Subcutaneous abdominal adipose tissue (tissue), 5 donors: ENCODE measurements at regions not wholly inside any gene's neighbourhood (a gene's known extent, or its start where the extent isn't known, plus 50 kb on each side); places are given as distances from the start of the nearest gene placed in this dataset.

Source experiments
- H3K27ac ChIP-seq: one replicate; pipeline ENCODE4 v1.7.0; 2013; ENCODE audit warnings: low read depth, mild to moderate bottlenecking, inconsistent platforms, low read length, moderate library complexity
- H3K27me3 ChIP-seq, 5 donors: one replicate each; pipeline ENCODE4 v1.7.0; 2013; ENCODE audit warnings: low read length in 5 of 5, inconsistent platforms in 1 of 5; ENCODE audit not compliant: control insufficient read depth in 5 of 5, insufficient read depth in 4 of 5
- H3K36me3 ChIP-seq, 5 donors: one replicate each; pipeline ENCODE4 v1.7.0; 2013; ENCODE audit warnings: low read length in 5 of 5; ENCODE audit not compliant: control insufficient read depth in 5 of 5, insufficient read depth in 5 of 5
- H3K4me1 ChIP-seq, 5 donors: one replicate each; pipeline ENCODE4 v1.7.0; 2013; ENCODE audit warnings: low read length in 5 of 5, mild to moderate bottlenecking in 3 of 5, moderate library complexity in 1 of 5; ENCODE audit not compliant: control insufficient read depth in 5 of 5, insufficient read depth in 5 of 5
- H3K4me3 ChIP-seq, 5 donors: one replicate each; pipeline ENCODE4 v1.7.0; 2013; ENCODE audit warnings: low read length in 5 of 5, low read depth in 1 of 5
- H3K9ac ChIP-seq, 5 donors: one replicate each; pipeline ENCODE4 v1.7.0; 2013; ENCODE audit warnings: low read length in 5 of 5, mild to moderate bottlenecking in 4 of 5, moderate library complexity in 3 of 5
- H3K9me3 ChIP-seq, 5 donors: one replicate each; pipeline ENCODE4 v1.7.0; 2013; ENCODE audit warnings: low read length in 5 of 5; ENCODE audit not compliant: control insufficient read depth in 5 of 5
- donor health status: healthy.
- donor health status: healthy.
- donor health status: healthy.
- donor health status: healthy.
- donor health status: healthy.

DNA sequence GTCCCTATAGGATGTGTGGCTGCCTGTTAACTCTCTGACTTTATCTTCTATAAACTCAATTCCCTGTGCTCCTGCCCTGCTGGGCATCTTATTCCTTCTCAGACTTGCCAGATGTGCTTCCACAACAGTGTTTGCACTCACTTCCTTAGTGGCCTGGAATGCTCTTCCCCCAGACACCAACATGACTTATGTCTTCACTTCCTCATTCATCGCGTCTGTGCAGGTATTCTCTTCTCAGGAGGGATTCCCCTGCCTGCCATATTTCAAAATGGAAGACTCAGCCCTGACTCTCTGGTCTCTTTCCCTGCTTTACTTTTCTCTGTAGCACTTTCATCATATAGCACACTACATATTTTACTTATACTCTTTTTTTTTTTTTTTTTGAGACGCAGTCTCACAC, 344.0 kb downstream of the CENPC start:
- Histone ChIP-seq H3K27ac (no peak overlapping the region), H3K36me3 (no peaks in the 10 kb centered on the region), H3K9ac (no peak overlapping the region), H3K4me1 (no peaks in the 10 kb centered on the region), H3K27me3 (no peaks in the 10 kb centered on the region), H3K9me3 (no peaks in the 10 kb centered on the region), H3K4me3 (no peak overlapping the region)

DNA sequence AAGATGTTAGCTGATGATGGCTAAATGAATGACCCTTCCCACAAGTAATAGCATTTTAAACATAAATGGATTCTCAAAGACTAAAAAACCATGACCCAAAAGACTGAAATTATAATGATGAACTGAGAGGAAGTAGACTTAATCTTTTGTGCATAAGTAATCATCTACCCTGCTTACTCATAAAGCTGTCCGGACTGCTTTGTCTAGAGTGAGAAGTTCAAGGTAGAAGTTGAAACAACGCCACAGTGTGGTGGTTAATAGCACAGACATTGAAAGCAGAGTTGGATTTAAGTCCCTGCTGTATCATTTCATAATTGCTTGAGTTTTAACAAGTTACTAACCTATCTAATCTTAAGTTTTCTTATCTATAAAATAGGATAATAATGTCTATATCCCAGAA, 346.6 kb downstream of the CENPC start:
- H3K4me1 ChIP-seq, result no peaks in the 10 kb centered on the region
- no peak overlapping the region for H3K27ac ChIP-seq

DNA sequence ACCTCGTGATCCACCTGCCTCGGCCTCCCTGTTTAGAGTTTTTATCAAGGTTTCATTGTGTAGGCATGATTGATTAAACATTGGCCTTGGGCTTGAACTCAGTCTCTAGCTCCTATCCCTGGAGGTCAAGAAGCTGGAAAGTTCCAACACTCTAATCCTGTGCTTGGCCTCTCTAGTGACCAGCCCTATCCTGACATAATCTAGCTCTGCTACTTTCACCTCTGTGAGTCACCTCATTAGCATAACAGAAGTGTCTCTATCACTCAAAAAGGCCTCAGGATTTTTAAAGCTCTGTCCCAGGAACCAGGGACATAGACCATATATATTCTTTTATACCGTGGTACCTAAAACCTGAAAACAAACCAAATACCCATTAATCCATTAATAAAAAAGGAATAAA, 377.5 kb downstream of the CENPC start:
- no peak overlapping the region for H3K9ac ChIP-seq
- no peak overlapping the region for H3K27ac ChIP-seq
- H3K9me3 ChIP-seq, result no peaks in the 10 kb centered on the region
- H3K4me3 ChIP-seq, result no peak overlapping the region
- H3K4me1 ChIP-seq, result no peaks in the 10 kb centered on the region
- no peaks in the 10 kb centered on the region for H3K36me3 ChIP-seq
- no peaks in the 10 kb centered on the region for H3K27me3 ChIP-seq

More for the DNA sequence above, 346.6 kb downstream of the CENPC start:
- Histone ChIP-seq H3K27me3 (no peaks in the 10 kb centered on the region), H3K36me3 (no peaks in the 10 kb centered on the region), H3K9me3 (no peaks in the 10 kb centered on the region), H3K9ac (no peak overlapping the region), H3K4me3 (no peak overlapping the region)

DNA sequence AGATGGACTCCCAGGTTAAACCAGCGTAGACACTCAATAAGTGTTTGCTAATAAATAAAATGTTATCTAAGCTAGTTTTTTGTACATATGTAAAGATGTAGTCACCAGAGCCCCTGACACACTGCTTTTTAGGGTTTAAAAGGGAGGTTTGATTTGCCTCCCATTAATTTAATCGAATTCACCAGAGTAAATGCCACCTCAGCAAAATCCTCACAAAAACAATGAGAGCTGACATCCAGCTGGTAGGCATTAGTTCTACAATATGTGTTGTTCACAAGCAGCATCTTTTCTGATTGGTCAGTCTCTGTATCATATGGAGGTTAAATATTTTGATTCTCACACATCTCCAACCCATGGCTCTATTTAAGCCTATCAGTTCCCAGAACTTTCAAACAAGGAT, 382.6 kb downstream of the CENPC start:
- H3K4me1 ChIP-seq, result peaks cover 0 to 5% (median 0%) of the 10 kb centered on the region in 5 donors
- H3K4me3 ChIP-seq, result no peak overlapping the region
- H3K9ac ChIP-seq, result no peak overlapping the region
- no peaks in the 10 kb centered on the region for H3K27me3 ChIP-seq
- H3K36me3 ChIP-seq, result no peaks in the 10 kb centered on the region
- H3K27ac ChIP-seq, result no peak overlapping the region
- no peaks in the 10 kb centered on the region for H3K9me3 ChIP-seq

DNA sequence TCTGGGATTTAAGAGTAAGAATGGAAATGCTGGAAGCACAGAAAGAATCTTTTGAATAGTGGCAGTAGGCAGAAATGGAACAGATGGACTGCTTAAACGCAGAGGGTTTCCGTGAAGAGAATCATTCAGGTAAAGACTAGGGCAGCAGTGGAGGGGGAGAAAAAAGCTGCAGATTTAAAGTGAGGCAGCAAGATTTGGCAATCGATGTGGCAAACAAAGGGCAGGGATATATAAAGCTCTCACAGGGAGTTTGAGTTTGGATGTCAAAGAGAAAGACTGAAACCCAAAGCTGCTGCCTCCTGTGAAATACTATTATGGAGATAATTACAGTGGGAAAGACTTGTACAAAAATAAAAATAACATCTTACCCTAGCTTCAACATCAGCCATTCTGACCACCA, 384.0 kb downstream of the CENPC start:
- H3K36me3 ChIP-seq, result no peaks in the 10 kb centered on the region

DNA sequence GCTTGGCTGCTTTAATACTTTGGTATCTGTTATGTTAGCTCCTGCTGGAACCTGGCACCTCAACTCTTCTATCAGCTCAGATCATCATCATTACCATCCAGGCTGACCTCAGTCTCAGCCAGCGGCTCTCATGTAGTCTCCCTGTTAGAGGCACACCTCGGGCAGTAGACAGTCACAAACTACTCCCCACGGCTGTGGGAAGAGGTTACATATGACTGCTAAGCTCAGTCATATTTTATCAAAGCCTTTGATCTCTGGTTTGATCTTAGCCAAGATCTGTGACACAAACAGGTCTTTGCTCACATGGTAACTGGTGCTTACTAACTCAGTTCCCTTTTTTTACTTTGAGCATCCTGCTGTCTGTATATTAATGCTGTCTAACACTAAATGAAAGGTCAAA, 384.9 kb downstream of the CENPC start:
- Histone ChIP-seq H3K27me3 (no peaks in the 10 kb centered on the region), H3K4me1 (peaks cover 0 to 5% (median 0%) of the 10 kb centered on the region in 5 donors), H3K27ac (no peak overlapping the region), H3K9me3 (no peaks in the 10 kb centered on the region), H3K4me3 (no peak overlapping the region), H3K36me3 (no peaks in the 10 kb centered on the region), H3K9ac (no peak overlapping the region)

More for the DNA sequence above, 384.0 kb downstream of the CENPC start:
- Histone ChIP-seq H3K9ac (no peak overlapping the region), H3K4me3 (no peak overlapping the region), H3K9me3 (no peaks in the 10 kb centered on the region), H3K4me1 (peaks cover 0 to 5% (median 0%) of the 10 kb centered on the region in 5 donors), H3K27me3 (no peaks in the 10 kb centered on the region), H3K27ac (no peak overlapping the region)

DNA sequence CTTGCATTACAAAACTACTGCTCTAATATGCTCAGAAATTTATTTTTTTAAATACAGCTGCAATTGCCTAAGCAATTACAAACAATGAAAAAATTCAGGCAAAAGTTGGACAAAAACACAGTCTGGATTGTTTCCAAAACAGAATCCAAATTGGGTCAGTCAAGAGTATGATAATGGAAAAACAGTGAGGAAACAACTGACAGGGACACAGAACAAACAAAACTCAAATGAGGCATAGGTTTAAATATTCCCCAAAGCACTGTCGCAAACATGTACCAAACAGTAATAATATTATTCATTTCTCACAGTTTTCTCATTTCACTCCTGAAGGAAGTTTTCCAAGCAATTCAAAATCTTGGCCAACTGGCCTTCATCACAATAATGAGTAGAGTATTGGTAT, 386.6 kb downstream of the CENPC start:
- peaks cover 0 to 5% (median 0%) of the 10 kb centered on the region in 5 donors for H3K4me1 ChIP-seq
- H3K4me3 ChIP-seq, result no peak overlapping the region
- H3K27me3 ChIP-seq, result no peaks in the 10 kb centered on the region
- no peak overlapping the region for H3K27ac ChIP-seq
- H3K36me3 ChIP-seq, result no peaks in the 10 kb centered on the region
- no peak overlapping the region for H3K9ac ChIP-seq
- H3K9me3 ChIP-seq, result no peaks in the 10 kb centered on the region

DNA sequence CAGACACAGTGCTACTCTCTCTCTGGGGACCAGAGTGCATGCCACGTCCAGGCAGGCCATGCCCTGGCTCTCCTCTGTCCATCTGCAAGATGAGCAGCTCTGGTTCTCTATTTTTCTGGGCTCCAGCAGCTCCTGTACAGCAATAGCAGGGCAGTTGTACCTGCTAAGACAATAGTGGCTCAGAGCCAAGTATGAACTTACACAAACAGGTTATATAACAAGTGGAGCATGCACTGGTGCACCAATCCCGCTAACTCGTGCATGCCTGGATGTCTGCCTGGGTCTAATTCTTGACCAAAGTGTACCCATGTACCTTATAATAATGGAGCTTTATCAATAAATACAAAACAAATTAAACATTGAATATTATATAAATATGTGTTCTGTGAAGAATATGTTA, 392.3 kb downstream of the CENPC start:
- Histone ChIP-seq H3K27ac (no peak overlapping the region), H3K36me3 (no peaks in the 10 kb centered on the region), H3K9me3 (peaks cover 0 to 3% (median 0%) of the 10 kb centered on the region in 5 donors), H3K27me3 (no peaks in the 10 kb centered on the region), H3K4me3 (no peak overlapping the region), H3K4me1 (no peaks in the 10 kb centered on the region), H3K9ac (no peak overlapping the region)

DNA sequence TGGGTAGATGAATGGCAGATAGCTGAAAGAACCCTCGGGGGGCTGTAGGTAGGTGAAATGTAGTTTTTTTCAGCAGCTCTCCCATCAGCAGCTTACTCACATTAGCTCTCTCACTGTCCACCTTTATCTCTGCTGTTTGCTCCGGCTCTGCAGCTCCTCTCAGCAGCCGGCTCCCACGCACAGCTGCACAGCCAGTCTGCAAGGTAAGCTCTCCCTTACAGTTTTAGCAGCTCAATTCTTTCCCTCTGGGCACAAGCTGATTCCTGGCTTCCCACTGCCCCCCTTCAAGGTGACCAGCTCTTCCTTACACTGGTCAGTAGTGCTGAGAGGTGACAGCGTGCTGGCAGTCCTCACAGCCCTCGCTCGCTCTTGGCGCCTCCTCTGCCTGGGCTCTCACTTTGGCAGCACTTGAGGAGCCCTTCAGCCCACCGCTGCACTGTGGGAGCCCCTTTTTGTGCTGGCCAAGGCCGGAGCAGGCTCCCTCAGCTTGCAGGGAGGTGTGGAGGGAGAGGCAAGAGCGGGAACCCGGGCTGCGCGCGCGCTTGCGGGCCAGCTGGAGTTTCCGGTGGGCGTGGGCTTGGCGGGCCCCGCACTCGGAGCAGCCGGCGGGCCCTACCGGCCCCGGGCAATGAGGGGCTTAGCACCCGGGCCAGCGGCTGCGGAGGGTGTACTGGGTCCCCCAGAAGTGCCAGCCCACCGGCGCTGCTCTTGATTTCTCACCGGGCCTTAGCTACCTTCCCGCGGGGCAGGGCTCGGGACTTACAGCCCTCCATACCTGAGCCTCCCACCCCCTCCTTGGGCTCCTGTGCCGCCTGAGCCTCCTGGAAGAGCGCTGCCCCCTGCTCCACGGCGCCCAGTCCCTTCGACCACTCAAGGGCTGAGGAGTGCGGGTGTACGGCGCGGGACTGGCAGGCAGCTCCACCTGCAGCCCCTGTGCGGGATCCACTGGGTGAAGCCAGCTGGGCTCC, 393.6 kb downstream of the CENPC start:
- no peaks in the 10 kb centered on the region for H3K4me1 ChIP-seq
- no peak overlapping the region for H3K4me3 ChIP-seq
- H3K27me3 ChIP-seq, result no peaks in the 10 kb centered on the region
- H3K9ac ChIP-seq, result no peak overlapping the region
- peaks cover 0 to 3% (median 0%) of the 10 kb centered on the region in 5 donors for H3K9me3 ChIP-seq
- no peak overlapping the region for H3K27ac ChIP-seq
- no peaks in the 10 kb centered on the region for H3K36me3 ChIP-seq

DNA sequence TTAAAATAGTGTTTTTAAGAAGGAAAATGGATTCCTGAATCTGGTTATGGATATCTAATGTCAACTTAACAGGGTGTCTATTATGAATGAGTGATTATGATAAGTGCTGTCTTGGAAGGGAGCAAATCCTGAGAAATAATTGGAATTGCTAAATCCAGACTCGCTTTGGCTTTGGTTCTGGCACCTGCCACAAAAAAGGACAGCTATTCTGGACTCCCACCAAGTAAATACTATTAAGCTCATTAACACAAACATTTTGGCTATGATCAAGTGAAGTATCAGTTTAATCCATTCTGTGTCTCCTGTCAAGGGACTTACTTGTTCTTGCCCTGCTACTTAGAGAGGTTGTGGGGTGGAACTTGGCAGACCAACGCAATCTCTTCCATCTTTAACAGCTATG, 403.7 kb downstream of the CENPC start:
- Histone ChIP-seq H3K36me3 (no peaks in the 10 kb centered on the region), H3K4me1 (no peaks in the 10 kb centered on the region), H3K4me3 (no peak overlapping the region), H3K9ac (no peak overlapping the region), H3K27ac (no peak overlapping the region), H3K27me3 (no peaks in the 10 kb centered on the region), H3K9me3 (no peaks in the 10 kb centered on the region)
